Neural progenitor cell (in vitro differentiated cells): ENCODE measurements at regions not wholly inside any gene's neighbourhood (a gene's known extent, or its start where the extent isn't known, plus 50 kb on each side); places are given as distances from the start of the nearest gene placed in this dataset.

ENCODE experiments used
- EZH2 ChIP-seq: fragments of 200-600 bp; sonication (generic); IDR thresholded peaks from 2 replicates; pipeline ENCODE4 v1.6.1; 2017; ENCODE audit warnings: antibody characterized with exemption, mild to moderate bottlenecking, moderate library complexity
- EZH2phosphoT487 ChIP-seq: fragments of 200-600 bp; sonication (generic); IDR thresholded peaks from 2 replicates; pipeline ENCODE4 v1.6.1; 2017; ENCODE audit warnings: antibody characterized with exemption
- TF ChIP-seq, protein P1 (sequence below): fragments of 200-600 bp; sonication (generic); IDR thresholded peaks from 2 replicates; pipeline ENCODE4 v1.5.1; 2017; ENCODE audit warnings: antibody characterized with exemption, mild to moderate bottlenecking

DNA sequence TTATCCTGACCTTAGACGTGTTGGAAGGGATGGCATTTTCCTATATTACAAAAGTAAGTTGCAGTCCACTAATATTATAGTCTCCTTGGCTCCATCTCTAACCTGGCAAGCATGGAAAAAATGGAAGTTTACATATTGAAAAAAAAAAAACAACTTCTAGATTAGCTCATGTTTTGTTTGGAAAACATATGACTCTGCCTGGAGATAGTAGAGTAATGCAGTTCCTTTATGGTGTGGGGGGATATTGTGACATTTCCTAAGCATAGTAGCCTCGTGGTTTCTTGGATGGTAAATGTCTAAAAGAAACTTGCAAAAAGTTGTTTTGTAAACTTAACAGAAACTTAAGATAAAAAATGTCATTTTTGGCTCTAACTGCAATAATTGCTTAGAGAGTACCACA is 244.4 kb upstream of the FBXL7 start:
- TF ChIP-seq EZH2 (no peak), EZH2phosphoT487 (no peak)
- TF ChIP-seq, protein P1, sequence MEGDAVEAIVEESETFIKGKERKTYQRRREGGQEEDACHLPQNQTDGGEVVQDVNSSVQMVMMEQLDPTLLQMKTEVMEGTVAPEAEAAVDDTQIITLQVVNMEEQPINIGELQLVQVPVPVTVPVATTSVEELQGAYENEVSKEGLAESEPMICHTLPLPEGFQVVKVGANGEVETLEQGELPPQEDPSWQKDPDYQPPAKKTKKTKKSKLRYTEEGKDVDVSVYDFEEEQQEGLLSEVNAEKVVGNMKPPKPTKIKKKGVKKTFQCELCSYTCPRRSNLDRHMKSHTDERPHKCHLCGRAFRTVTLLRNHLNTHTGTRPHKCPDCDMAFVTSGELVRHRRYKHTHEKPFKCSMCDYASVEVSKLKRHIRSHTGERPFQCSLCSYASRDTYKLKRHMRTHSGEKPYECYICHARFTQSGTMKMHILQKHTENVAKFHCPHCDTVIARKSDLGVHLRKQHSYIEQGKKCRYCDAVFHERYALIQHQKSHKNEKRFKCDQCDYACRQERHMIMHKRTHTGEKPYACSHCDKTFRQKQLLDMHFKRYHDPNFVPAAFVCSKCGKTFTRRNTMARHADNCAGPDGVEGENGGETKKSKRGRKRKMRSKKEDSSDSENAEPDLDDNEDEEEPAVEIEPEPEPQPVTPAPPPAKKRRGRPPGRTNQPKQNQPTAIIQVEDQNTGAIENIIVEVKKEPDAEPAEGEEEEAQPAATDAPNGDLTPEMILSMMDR, result no peak
